ENCODE measurements at regions not wholly inside any gene's neighbourhood (a gene's known extent, or its start where the extent isn't known, plus 50 kb on each side); places are given as distances from the start of the nearest gene placed in this dataset.
"Not testable (repeated sequence)": the region's sequence is repeated elsewhere in the genome, so short reads cannot be mapped to it uniquely, and the experiment has no call there.

DNA sequence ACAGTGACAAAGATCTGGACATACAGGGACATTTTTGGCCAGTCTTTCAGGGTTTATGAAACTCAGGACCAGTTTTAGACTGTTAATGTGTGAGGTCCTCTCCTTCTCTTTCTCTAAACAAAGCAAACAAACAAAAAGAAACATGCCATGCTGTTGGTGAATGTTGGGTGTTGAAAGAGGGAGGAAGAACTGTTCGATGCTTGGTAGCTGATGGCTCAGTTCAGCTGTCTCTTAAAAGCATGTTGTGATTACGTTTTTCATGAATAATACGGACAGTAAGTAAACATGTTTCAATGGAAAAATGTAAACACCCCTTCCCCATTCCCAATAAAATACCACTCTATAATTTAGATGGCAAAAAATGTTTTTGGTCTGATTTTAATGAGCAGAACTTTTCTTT, 219.1 kb downstream of the SEC23IP start:
- no peak for DNase-seq (ENCODE audit: low spot score)

DNA sequence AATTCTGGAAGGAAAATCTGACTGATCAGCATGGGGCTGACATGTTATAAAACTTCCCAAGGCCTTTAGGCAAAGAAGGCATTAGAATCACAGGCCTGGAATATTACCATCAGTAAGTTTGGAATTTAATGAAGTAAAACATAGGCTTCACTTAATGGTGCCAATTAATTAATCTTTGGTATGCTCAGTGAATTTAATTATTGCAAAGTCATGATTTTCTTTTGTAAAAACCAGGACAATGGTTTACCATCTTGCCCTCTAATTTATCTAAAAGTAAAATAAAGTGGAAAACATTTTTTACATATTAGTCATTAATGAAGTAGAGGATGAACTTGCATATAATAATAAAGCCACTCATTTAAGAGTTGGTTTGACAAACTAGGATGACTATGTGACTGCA, 220.3 kb downstream of the SEC23IP start:
- no peak for DNase-seq (ENCODE audit: low spot score)

DNA sequence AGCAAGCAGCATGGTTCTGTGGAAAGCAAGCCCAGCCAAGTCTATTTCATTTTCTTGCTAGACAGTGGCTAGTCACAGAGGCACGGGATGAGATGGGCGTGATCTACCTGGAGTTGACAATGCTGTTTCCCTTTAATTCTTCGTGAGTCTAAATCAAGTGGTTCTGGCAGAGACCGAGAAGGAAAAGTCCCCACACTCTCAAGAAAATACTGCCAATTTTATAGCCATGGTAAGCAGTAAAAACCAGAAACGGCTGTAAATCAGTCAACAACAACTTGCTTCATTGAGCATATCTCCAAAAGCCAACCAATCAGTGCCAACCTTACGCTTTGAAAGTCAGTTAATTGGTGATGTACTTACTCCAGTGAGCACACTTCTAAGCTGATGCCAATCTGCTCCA, 223.4 kb downstream of the SEC23IP start:
- DNase-seq (ENCODE audit: low spot score) = no peak

DNA sequence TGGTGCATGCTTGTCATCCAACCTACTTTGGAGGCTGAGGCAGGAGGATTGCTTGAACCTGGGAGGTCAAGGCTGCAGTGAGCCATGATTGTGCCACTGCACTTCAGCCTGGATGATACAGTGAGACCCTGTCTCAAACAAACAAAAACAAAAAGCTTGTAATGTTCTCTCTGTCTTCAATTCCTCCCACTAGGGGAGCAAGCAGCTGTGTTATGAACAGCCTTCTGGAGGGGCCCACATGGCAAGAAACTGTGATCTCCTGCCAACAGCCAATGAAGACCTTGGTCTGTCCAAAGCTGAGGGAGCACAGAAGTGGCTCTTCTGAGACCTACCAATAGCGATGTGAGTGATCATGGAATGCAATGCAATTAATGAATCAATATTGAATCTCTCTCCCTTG, 229.2 kb downstream of the SEC23IP start:
- no peak for DNase-seq (ENCODE audit: low spot score)

DNA sequence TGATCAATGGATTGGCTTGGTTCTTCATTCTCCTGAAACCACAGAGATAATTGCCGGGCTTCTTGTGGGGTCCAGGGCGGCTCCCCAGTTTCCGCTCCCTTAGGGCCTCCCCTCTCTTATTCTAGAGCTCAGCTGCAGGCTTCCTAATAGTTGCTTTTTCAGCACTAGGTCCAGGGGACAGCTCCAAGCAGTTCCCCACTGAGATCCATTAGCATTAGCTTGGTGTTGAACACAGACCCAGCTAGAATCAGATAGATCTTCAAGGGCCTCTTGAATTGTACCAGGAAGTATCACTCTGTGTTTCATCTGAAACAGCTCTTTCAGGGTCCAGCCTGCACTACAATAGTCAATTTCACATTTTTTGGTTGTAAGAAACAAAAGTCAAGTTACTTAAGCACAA, 238.7 kb downstream of the SEC23IP start:
- no peak for DNase-seq (ENCODE audit: low spot score)

DNA sequence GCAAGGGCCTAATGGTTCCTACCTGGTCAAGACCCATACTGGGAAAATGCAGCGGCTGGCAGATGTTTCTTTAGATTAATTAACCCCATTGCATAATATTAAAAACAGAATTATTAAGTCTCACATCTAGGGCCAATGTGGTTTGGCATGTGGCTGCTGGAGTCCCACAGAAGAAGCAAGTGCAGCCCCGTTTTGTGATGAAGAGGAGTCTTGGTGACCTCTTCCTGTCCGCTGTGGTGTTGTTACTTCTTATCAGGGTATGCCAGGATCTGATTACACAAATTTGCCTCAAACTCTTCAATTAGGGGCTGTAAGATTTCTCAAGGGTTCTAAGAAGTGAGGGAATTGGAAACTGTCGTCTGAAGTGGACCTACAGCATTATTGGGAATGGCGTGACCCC, 240.3 kb downstream of the SEC23IP start:
- DNase-seq (ENCODE audit: low spot score) = no peak

DNA sequence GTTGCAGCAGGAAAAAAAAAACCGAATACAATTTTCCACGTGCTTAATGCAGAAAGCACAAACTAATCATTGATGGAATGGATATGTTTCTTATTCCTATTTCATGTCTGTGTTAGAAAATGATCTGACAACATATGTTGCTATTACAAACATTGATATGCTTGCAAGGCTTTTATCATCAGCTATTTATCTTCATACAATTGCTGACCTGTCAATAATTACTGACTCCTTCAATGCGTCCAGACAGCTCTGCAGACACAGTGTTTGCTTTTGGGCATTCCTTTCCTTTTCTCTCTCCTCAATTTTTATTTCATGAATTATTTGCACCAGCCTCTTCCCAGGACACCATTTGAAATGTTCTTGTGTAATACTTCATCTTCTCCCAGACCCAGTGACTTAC, 246.2 kb downstream of the SEC23IP start:
- no peak for DNase-seq (ENCODE audit: low spot score)

DNA sequence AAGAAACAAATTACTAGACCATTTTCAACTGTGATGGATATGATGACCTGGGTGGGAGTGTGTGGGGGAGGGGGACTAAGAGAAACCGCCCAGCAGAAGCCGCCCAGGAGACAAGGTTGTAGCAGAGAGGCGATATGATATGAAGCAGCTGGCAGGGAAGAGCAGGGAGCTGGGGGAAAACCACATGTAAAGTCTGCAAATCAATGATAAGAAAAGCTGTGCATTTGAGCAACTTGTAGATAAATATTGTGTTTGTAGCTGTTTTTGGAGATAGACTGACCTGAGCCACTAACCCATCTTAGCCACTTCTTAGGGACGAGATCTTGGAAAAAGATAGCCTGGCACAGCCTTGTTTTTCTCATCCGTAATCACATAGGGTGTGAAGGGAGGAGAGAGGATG, 252.6 kb downstream of the SEC23IP start:
- DNase-seq (ENCODE audit: low spot score) = no peak

DNA sequence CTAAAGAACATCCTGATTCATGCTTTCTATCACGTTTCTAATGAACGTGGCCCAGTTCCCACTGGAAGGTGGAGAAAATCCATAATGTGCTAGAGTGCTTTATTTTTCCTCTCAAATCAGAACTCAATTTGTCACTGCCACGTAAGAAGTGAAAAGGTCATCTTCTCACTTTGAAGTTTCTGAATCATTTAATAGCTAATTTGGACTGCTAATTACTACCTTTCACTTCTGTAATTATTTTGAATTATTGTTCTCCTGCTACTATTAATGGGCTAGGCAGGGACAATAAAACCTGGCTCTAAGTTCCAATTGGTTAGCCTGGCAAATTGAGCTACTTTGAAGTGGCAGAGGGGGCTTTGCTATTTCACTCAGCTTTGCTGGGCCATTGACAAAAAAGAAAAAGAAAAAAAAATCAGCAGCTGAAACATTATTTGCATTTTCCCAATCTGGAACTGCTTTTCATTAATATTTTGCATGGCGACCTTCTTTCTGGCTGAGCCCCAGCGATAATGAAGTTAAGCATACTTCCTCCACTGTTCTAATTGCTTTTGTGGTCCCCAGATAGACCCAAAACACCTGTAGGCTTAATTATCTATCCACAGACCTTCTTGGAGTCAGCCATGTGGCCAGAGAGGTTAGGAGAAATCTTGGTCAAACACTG, 264.2 kb downstream of the SEC23IP start:
- no peak for DNase-seq (ENCODE audit: low spot score)

DNA sequence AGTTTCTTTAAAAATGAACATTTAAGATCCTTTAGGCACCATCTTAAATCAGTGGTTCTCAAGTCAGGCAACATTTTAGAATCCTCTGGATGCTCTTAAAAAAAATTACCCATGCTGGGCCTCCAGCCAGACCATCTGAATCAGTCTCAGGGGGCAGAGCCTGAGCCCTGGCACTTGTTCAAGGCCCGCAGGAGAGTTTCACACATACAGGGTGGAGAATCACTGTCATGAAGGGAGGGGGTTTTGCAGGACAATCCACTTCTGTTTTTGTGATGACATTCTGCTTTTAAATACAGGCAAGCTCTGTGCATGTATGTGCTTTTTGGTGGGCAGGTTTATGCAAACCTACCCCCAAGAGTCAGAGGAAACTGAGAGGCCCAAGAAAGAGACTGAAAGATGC, 268.6 kb downstream of the SEC23IP start:
- DNase-seq (ENCODE audit: low spot score) = no peak

DNA sequence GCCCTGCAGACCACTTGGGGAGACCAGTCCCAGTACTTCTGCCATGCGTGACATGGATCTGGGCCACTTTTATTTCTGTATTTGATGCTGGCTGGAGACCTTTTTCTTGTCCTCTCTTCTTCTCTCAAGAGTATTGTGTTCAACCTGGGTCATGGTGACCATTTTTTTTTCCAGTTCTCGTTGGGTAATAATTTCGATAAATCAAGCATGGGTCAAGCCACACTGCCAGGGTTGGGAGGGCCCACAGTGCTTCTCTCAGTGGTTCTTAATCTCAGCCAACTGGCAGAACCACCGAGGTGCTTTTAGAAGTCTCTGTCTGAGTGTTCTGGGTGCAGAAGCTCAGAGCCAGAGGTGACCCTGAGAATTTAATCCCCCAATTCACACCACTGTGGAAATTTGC, 269.9 kb downstream of the SEC23IP start:
- DNase-seq (ENCODE audit: low spot score) = no peak

DNA sequence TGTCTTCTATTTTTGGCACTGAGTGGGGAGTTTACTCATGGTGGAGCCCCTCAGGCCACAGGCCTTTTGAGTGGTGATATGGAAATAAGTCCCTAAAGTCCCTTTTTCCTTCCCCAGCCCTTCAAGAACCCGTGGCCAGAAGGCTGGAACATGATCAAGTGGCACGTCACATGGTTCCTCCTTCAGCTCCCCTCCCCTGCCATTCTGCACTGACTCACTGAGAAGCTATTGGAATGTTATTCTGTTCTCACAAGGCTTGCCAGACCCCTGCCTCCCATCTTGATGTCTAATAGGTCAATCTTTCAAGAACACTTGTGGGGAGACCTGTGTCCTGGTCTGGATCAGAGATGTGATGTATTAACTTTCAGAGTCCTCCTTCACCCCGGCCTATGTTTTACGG, 279.8 kb downstream of the SEC23IP start:
- no peak for DNase-seq (ENCODE audit: low spot score)

DNA sequence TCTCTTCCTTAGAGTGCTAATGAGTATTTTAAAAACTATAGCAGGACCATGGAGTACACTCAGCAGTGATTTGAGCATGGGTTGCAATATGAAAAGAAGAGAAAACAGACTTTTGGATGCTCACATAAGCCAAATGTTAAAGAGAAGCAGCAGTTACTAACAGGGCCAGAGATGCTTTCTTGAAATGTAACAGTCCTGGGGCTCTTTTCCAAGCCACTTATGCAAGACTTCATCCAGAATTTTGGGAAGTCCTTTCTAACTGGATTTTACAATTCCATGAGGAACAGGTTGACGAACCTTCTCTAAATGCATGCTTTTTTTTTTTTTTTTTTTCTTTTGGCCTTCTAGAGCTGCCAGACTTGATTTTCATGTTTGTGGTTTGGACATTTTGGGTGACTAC, 282.0 kb downstream of the SEC23IP start:
- no peak for DNase-seq (ENCODE audit: low spot score)

DNA sequence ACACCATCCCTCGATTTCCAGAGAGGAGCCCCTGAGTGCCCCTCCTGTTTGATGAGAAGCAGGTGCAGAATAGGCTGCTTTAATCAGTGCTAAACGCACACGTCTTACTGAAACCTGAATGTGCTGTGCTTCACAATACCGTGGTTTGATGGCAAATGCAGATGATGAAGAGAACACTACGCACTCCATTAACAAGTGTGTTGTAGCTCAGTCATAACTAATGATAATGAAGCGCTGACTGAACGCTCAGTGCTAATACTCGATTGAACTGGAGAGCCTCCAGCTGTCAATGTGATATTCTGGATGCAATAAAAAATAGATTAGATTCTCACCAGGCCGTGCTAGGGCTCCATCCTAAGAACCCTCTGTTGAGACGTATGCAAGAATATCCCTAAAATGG, 279.7 kb upstream of the PLPP4 start:
- DNase-seq (ENCODE audit: low spot score) = no peak

DNA sequence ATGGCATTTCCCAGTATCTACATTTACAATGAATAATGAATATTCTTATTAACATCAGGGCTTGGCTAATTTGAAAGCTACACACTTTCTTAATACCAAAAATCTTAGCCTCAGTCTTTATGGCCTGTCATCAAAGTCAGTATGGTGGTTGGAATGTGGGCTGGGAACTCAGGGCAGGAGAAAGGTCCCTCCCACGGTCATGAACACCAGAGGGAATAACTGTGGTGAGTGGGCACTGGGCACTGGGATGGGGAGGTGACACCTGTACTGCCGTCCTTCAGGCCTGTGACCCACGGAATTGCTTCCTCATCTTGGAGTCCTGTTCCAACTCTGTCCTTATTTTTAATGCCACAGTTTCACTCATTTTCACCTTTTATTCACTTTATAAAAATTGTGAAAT, 276.9 kb upstream of the PLPP4 start:
- no peak for DNase-seq (ENCODE audit: low spot score)

DNA sequence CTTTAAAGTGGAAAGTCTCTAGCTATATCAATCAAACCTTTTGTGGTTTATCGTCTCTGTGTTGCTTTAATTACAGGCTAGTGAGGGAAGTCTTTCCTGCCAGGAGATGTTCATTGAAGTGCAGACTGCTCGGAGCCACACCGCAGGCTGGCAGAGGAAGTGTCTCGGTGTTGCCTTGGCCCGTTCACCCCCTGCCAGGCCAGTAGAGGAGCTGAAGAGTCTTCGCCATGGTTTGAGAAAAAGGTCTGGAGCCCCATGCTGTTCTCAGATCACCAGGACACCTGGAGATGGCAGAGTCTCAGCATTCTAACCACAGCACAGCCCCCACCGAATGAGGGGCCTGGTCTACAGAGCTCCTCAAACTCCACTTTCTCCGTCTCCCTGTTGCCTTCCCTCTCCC, 275.9 kb upstream of the PLPP4 start:
- DNase-seq (ENCODE audit: low spot score) = no peak

DNA sequence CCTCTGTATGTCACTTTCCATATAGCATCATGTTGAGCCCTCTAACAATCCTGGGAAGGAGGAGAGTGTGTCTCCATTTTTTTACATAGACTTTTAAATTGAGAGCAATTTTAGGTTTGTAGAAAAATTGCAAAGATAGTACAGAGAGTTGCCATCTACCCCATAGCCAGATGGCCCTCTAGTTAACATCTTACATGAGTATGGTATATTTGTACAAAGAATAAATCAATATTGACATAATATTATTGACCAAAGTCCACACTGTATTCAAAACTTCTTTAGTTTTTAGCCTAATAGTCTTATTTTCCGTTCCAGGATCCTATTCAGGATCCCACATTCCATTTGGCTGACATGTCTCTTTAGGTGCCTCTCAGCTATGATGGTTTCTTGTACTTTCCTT, 274.6 kb upstream of the PLPP4 start:
- no peak for DNase-seq (ENCODE audit: low spot score)

DNA sequence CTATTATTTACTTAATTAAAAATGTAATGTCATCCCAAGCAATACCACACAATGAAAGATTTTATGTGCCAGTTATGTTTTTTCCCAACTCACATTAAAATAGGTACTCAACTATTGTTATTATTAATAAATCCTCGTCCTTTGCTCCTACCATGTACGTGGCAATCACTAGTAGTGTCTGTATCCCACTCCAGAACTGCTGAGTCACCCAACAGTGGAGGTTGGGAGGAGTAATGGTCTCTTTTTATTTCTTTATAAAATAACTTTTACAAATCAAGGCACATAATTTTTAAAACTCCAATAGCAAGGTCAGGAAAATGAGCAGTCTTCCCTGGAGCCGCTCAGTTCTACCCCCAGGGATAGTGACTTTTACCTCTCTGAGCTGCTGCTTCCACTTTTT, 273.5 kb upstream of the PLPP4 start:
- no peak for DNase-seq (ENCODE audit: low spot score)

DNA sequence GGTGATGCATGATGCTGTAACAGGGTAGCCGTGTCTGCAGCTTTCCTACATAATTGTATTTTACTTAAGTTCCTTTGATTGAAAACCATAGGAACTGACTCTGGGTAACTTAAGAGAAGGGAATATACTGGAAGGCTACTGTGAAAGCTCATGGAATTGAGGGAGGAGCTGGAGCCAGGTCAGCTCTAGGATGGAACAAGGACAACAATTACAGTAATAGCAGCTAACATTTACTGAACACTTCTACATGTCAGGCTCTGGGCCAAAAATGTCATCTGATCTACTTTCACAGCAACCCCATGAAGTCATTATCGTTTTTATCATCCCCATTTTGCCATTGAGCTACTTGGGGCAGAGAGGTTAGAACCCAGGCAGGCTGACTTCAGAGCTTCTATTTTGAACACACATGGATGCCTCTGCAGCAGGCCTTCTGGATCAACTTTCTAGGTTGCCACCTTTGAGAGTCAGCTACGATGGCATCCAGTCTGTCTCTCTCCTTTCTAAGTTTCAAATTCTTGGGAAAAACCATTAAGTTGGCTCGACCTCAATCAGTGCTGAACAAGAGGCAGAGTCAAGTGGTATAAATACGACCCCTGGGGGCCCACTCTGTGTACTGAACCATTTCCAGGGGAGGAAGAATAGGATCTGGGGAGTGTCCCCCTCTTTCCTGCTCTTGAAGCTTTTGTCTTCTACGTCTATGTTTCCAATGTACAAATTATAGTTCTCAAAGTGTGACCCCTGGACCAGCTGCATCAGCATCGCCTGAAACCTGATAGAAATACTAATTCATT, 272.3 kb upstream of the PLPP4 start:
- DNase-seq (ENCODE audit: low spot score) = no peak

DNA sequence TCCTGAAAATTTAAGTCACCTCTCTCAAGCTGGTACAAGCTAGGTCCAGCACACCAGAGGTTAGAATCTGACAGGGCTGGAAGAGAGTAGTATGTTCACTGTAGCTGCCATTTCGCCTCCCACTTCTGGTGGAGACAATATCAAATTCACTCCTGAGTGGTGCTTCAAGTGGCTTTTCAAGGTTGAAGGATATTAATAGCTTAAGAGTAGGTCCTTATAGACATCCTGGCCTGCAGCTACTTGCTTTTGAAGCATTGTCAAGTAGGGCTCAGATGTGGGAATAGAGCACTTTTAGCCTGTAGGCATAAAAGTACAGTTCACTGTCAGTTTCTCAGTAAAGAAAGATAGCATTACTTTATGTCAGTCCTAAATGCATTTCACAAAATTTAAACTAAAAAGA, 270.5 kb upstream of the PLPP4 start:
- no peak for DNase-seq (ENCODE audit: low spot score)

DNA sequence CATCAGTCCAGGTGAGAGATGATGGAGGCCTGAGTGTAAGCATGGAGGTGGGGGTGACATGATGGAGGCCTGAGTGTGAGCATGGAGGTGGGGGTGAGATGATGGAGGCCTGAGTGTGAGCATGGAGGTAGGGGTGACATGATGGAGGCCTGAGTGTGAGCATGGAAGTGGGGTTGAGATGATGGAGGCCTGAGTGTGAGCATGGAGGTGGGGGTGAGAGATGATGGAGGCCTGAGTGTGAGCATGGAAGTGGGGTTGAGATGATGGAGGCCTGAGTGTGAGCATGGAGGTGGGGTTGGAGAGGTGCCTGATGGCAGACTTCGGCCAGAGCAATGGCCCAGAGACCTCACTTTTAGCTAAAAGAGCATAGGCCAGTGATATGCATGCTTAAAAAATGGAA, 269.9 kb upstream of the PLPP4 start:
- DNase-seq (ENCODE audit: low spot score) = not testable (repeated sequence)

DNA sequence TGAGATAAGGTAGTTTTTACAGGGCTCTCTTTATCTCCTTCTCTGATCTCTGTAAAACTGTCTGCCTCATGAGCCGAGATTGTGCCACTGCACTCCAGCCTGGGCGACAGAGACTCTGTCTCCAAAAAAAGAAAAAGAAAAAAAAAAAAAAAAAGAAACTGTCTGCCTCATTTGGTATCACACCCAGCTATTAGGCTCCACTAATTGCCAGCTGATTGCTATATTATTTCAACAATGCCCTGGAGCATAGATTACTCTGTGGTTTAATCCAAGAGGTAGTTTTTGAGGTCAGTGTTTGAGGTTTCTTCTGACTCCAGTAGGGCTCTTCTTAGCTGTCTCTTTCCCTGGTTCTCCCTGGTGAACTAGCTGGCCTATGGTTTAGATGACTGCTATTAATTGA, 268.1 kb upstream of the PLPP4 start:
- DNase-seq (ENCODE audit: low spot score) = no peak

DNA sequence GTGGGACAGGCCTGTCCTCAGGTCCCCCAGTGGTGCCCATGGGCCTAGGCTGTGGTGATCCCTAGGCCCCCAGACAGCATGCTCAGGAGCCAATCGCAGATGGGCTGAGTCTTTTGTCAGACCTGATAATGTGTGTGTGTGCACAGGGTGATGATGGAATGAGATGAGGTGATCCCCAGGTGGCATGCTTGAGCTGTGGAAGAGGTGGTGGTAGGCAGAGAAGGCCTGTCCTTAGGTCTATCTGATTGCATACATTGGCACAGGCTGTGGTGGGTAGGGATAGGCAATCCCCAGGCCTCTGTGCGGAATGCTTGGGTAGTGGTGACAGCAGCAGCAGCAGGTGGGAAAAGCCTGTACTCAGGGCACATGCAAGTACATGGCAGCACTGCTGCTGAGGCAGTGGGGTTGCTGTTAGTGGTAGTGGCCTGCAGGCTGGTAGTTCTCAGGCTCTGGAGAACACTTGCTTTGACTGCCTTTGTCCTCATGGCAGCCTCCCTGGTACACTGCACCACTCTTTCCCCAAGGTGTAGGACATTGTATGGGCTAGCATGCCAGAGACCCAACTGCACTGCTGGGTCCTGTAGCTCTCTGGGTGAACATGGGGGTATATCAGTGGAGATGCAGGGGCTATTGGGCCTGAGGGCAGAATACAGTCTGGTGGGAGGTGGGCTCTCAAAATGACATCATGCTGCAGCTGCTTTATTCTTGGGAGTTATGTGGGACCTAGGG, 260.9 kb upstream of the PLPP4 start:
- no peak for DNase-seq (ENCODE audit: low spot score)
